ENCODE measurements at regions not wholly inside any gene's neighbourhood (a gene's known extent, or its start where the extent isn't known, plus 50 kb on each side); places are given as distances from the start of the nearest gene placed in this dataset.
"Not testable (repeated sequence)": the region's sequence is repeated elsewhere in the genome, so short reads cannot be mapped to it uniquely, and the experiment has no call there.

DNA sequence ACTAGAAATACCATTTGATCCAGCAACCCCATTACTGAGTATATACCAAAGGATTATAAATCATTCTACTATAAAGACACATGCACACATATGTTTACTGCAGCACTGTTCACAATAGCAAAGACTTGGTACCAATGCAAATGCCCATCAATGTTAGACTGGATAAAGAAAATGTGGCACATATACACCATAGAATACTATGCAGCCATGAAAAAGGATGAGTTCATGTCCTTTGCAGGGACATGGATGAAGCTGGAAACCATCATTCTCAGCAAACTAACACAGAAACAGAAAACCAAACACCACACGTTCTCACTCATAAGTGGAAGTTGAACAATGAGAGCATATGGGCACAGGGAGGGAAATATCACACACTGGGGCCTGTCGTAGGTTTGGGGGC lies 106.0 kb downstream of the SPATA18 start:
- not testable (repeated sequence) for DNase-seq (ENCODE audit: low spot score)

DNA sequence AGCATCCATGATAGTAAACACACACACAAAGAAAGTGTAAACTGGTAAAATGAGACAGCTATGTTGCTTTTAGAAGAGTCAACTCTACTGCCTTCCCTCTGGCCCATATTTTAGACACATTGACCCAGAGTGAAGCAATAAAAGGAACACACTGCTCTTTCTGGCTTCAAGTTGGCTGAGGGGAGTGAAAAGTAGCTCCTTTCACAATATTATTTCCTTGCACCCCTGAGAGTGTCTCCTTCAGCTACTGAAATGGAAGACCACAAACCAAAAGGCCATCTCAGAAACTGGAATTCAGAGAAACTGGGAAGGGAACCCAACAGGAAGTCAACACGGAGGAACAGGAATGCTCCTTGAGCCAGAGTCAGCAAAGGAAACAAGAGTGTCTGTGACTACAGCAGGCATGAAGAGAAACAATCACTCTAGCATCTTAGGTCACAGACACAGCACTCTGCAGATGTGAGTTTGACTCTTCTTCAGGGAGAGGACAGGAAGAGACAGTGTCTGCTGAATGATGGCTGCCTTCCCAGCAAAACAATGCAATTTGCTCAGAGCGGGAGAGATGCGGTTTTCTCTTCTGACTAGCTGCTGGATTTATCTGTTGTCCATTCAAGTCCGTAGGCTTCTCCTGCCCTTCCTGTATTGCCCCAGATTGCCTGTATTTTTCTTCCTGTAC lies 106.7 kb downstream of the SPATA18 start:
- DNase-seq (ENCODE audit: low spot score), result no peak

DNA sequence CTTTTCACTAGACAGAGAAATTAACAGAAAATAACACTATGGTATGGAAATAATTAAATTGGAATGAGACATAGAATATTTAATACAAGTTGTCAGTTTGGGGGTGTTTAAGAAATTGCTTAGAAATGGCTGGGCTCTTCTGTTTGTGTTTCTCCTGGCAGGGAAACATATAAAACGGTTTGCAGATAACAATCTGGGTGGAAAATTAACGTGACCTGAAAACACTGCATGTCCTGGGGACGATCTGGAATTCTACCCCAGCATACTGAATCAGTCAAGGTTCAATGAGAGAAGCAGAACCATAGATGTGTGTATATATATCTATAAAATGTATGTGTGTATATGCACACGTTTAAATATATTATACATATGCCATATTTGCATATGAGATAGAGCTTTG lies 109.8 kb downstream of the SPATA18 start:
- no peak for DNase-seq (ENCODE audit: low spot score)

DNA sequence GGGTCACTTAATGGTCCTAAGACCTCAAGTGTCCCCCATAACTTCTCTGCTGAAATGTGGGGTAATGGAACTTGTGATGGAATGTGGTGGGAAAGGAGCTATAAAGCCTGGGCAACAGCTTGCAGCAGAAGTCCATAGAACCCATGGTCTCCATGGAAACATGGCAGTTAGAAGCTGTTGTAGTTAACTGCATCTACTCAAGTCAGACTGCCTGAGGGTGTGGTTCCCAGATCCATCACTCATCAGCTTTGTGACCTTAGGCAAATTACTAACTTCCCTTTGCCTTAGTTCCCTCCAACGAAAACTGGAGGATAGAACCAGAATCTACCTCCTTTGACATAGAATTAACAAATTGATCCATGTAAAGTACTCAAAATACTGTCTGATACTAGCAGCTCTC lies 113.0 kb downstream of the SPATA18 start:
- no peak for DNase-seq (ENCODE audit: low spot score)

DNA sequence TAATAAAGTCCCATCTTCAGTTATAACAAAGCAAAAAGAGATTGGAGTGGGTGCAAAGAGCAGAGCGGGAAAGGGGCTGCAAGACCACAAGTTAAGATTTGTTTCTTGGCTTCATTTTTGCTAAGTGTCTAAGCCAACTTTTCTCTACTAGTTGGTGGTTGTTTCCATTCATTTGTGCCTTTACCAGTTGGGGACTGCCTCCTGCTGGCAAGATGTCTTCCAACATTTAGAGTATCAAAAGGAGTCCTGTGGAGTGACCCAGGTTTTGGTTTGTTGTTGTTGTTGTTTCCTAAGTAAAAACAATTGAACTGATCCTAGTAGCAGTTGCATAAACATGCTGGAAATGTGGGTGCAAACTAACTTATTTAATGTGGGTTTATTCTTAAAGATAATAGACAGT lies 121.1 kb downstream of the SPATA18 start:
- DNase-seq (ENCODE audit: low spot score), result no peak

DNA sequence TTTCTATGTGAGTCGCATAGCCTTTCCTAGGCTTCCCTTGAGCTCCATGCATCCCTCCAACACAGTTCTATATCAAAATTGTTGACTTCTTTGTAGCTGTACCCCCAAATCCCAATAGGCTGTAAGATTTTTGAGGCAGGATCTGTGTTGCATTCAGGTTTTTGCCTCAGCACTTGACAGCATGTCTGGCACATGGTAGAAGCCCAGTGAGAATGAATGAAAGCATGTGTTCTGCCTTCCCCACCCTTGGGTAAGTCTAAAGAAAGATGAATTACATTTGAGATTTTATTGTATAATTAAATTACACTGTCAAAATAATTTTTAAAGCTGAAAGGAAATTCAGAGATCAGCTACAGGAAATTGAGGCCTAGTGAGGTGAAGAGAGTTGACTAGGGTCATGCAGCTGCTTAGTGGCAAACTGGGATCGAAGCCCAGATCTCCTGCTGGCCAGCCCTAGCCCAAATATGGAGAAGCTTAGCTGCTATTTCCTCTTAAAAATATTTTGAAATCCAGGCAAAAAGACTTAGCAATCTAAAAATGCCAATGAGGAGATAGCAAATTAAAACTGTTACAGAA lies 122.5 kb downstream of the SPATA18 start:
- DNase-seq (ENCODE audit: low spot score), result no peak

DNA sequence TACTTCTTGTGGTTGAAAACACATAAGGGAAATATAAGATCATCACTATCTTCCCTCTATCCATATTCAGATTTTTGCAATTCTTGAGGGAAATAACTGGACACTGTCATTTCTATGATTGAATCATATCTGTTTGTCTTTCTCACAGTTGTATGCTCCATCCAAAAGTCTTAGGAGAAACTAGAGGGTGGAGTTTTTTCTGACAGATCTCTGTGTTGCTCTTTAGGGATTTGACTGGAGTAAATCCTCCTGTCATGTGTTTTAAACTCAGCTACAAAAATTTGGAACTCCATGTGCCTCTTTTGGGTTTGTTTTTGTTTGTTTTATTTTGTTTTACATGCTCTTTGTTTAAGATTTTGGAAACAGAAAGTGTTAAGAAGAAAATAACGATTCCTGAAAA lies 136.5 kb downstream of the SPATA18 start:
- DNase-seq (ENCODE audit: low spot score), result no peak

DNA sequence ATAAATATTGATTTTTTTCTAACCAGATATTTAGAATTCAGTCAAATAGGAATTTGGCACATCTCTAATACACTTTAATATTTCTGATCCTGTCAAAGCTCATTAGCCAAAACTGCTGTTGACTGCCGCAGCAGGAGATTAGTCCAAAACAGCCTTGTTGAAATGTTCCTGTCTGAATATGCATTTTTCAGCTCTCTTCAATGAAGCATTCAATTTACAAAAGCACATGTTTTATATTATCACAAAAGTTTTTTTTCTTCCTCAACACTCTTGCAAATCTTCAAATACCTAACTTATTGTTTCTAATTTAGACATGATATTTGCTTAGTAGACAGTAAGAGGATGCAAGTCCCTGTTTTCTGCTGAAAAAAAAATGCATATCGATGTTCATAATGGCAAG lies 140.9 kb downstream of the SPATA18 start:
- DNase-seq (ENCODE audit: low spot score), result no peak

DNA sequence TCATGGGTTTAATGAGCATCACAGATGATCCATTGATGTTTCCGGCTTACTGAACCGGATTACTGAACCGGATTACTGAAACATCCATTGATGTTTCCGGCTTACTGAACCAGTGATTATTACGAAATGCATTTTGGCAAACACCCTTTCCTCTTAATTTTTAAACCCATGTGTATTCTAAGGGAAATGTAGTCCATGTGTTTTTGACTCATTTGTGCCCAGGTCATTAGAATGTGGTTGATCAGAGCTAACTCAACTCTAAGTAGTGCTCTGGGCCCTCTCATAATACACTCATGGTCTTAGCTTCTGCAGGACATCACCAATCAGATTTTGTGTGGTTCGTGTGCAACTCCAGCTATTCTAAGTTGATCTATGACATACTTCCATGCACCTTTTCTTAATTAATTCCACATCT lies 141.6 kb downstream of the SPATA18 start:
- no peak for DNase-seq (ENCODE audit: low spot score)

DNA sequence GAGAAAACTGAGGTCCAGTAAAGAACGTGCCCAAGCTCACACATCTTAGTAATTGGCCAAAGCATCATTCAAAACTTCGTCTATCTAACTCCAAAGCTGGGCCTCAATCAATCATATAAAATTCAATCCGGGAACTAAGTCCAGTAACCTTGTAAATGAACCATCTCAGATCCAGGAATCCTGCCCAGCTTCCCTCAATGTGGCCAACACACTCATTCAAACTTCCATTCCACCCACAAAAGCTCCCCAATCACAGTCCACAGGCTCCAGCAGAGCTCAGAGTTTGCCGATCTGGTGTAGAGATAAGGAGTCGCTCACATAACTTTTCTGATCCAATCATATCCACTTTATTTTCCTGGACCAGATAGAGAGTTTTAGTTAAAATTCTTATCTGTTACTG lies 144.8 kb downstream of the SPATA18 start:
- no peak for DNase-seq (ENCODE audit: low spot score)

DNA sequence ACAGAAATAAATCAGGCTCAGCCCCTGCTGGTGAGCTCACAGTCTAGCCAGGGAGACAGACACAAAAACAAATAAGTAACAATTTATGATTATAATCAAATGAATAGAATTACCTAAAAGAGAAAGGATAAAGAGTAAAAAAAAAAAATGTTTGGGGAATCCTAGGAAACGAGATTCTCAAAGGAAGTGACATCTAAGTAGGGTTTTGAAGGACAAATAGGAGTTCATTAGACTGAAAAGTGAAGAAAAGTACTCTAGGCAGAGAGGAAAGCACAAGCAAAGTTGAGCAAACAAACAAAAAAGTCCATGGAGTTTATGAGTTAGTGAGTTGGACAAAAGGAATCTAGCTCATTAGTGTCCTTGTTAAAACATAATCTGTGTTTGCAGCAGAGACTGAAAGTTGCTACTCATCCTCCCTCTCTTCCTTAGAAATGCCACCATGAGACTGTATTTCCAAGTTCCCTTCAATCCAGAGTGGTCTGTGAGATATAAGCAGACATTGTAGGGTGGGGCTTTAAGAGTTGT lies 145.6 kb downstream of the SPATA18 start:
- DNase-seq (ENCODE audit: low spot score), result no peak

DNA sequence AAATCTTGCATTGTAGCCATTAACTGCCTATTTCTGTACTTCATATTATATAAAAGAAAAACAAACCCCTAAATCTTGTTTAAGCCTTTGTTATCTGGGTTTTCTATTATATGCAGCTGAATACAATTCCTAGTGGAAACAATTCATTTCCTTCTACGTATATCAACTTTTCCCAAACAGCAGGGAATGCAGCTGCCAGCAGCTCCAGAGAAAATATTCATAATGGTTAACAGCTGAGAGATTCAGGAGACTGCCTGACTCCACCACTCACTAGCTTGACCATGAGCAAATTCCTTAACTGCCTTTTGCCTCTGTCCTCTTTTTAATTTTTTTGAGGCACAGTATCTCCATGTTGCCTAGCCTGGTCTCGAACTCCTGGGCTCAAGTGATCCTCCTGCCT lies 146.2 kb downstream of the SPATA18 start:
- DNase-seq (ENCODE audit: low spot score), result no peak

DNA sequence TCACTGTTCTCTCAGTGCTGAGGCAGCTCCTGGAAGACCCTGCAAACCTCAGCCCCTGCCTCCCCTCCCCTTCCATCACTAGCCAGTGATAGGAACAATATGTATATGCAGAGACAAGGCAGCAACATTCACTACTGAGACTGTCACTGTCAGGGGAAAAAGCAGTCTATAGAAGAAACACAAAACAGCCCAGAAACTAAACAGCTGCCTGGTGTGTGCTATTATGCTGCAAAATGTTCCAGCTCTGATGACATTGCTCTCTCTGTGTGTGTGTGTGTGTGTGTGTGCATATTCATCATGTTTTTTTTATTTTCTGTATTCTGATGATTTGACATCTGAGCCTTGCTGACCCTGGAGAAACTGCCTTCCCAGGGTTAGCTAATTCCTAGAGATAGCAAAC lies 147.2 kb downstream of the SPATA18 start:
- DNase-seq (ENCODE audit: low spot score), result no peak

DNA sequence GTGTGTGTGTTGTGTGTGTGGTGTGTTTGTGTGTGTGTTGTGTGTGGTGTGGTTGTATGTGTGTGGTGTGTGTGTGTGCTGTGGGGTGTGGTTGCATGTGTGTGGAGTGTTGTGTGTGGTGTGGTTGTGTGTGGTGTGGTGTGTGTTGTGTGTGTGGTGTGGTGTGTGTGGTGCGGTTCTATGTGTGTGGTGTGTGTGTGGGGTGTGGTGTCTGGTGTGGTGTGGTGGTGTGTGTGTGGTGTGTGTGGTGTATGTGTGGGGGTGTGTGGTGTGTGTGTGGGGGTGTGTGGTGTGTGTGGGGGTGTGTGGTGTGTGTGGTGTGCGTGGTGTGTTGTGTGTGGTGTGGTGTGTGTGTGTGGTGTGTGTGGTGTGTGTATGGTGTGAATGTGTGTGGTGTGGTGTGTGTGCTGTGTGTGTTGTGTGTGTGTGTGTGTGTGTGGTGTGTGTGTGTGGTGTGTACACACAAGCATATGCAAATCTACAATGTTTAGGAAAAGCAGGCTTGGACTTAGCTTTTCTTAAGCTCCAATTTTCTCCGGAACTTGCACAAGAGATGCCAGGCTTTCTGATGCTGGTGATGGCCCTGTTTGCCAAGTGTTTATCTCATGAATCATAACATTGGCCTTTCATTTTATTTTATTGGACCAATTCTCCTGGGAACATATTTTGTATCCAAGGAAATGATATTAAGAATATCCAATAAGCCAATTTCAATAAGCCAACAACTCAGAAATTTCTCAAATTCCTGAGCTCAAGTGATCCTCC lies 148.7 kb downstream of the SPATA18 start:
- no peak for DNase-seq (ENCODE audit: low spot score)

DNA sequence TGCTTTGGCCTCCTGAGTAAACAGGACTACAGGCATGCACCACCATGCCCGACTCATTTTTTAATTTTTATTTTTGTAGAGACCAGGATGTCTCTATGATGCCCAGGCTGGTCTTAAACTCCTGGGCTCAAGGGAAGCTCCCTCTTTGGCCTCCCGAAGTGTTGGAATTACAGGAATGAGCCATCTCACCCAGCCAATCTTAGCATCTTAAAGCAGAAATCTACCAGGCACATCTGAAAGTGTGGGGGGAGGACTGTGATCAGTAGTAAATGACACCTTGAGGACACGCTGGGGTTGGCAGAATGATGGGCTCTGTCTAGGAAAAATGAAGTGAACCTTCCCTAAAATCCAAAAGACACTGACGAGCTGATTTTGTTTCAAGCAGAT lies 149.2 kb downstream of the SPATA18 start:
- no peak for DNase-seq (ENCODE audit: low spot score)

DNA sequence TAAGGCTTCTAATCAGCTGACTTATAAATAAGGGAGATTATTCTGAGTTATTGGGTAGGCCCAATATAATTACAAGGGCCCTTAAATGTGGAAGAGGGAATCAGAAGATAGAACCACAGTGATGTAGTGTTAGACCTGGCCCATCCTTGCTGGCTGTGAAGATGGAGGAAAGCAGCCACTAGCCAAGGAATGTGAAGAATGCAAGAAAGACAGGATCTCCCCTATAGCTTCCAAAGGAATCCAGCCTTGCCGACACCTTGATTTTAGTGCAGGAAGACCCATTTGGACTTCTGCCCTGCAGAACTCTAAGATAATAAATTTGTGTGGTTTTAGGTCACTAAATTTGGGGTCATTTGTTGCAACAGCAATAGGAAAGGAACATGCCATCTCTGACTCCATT lies 150.6 kb downstream of the SPATA18 start:
- no peak for DNase-seq (ENCODE audit: low spot score)

DNA sequence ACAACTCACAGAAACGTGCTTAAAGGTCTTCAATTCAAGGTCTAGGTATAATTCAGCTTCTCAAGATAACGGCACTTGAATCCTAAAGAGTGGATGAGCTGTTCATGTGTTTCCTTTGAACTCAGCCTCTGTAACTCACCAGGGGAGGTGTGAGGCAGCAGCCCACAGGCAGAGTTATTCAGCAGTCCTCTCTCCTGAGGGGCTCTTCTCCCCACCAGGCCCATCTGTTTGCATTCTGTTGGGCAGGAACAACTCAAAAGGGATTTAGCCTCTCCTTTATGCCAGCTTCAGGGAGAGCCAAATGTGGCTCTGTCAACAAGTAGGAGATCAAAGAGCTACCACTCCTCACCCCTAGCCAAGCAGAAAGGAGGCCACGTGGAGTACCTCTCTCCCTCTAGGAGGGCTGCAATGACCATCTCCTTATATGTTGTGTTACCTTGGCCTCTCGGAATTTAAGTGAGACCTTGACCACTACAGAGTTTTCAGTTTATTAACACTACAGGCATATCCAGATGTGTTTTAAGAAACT lies 151.2 kb downstream of the SPATA18 start:
- DNase-seq (ENCODE audit: low spot score), result no peak

DNA sequence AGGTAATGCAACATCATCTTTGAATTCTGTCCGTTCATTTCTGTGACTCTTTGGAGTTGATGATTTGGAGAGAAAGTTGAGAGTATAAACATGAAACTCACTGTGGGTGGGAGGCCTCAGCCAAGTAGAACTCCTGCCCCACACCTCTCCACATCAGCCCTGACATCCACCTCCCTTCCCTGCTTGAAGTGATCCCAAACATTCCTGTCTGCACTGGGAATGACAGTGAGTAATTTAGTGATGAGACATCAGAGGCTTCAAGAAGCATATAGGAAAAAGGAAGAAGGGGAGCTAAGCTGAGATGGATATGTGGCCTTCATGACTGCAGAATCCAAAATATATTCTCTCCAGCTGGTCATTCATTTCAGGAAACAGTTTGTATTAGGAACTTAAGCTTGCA lies 151.8 kb downstream of the SPATA18 start:
- no peak for DNase-seq (ENCODE audit: low spot score)

DNA sequence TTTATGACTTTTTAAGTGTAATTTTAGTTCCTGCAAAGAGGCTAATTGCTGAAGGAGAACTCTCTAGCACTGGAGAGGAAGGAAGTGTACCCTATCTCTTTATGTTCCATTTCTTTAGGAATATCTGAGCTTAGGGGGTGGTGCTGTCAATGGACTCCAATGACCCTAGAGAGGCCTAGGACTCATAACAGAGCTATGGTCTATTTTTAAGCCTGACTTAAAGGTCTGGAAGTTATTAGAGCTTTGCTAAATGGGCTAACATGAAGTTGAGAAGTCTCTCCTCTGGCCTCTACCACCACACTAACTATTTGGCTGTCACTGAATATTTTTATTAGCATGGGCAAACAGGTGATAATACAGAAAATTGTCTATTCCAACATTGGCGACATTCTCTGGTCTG lies 152.2 kb downstream of the SPATA18 start:
- no peak for DNase-seq (ENCODE audit: low spot score)

DNA sequence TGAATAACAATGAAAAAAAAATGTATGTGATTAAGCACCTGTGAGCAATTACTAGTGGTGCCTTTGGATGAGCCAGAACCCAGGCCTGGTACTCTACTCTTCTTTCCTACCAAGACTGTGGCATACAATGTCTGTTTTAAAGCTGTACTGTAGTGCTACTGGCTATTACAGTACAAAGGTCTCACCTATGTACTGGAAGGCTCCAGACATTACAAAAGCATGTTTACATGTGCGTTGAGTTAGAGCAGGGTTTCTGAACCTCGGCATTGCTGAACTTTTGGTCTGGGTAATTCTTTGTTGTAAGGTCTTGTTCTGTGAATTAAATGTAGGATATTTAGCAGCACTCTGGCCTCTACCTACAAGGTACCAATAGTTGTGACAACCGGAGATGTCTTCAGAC lies 153.8 kb downstream of the SPATA18 start:
- DNase-seq (ENCODE audit: low spot score), result no peak

DNA sequence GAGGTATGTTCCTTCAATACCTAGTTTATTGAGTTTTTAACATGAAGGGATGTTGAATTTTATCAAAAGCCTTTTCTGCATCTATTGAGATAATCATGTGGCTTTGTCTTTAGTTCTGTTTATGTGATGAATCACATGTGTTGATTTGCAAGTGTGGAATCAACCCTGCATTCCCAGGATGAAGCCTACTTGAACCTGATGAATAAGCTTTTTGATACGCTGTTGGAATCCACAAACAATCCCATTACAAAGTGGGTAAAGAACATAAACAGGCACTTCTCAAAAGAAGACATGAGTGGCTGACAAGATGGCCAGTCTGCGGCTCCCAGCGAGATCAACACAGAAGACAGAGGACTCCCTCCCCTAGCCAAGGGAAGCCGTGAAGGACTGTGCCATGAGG lies 156.0 kb downstream of the SPATA18 start:
- DNase-seq (ENCODE audit: low spot score), result not testable (repeated sequence)

DNA sequence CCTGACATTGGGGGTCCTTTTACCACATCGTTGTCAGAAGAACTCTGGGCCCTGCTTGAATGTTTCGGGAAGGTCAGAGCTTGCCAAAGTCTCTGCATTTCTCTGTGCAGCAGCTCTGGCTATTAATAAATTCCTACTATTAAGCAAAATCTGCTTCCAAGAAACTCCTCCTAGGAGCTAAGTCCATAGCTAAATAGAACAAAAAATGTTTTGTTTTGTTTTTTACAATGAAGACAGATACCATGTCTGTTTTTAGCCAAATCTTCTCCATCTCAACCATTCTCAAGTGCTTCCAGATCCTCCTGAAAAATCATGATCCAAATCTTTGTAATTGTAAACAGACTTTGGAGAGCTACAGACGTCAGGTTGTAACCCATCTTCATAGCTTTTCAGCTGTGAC lies 161.6 kb downstream of the SPATA18 start:
- DNase-seq (ENCODE audit: low spot score), result no peak

DNA sequence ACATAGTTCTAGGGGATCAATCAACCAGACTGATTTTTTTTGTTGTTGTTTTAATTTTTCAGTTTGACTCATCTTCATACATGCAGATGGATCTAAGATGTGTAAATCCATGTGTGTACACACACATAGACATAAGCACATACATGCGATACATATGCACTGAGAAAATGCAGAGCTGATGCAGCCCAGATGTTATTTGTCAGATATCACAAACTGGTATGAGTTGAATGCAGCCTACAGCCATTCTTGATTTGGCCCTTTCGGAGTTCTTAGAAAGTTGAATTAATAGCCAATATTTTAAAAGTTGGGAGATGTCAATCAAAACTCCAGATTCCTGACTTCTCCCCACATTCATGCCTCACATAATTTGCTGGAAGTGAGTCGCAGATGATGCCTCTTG lies 180.4 kb downstream of the SPATA18 start:
- DNase-seq (ENCODE audit: low spot score), result no peak

Data from hematopoietic multipotent progenitor cell treated with erythropoietin and hydrocortisone succinate and interleukin-3 and kit ligand, for 17 days (in vitro differentiated cells).